ENCODE measurements at regions not wholly inside any gene's neighbourhood (a gene's known extent, or its start where the extent isn't known, plus 50 kb on each side); places are given as distances from the start of the nearest gene placed in this dataset.

- no peak for TF ChIP-seq CTCF (IDR thresholded peaks at IDR 0.05)
- TF ChIP-seq POLR2A (IDR thresholded peaks at IDR 0.05), result no peak
Observed at GRCh38 chr6:135780326-135780725, 71.2 kb upstream of the PDE7B start.

Data from right lobe of liver (tissue), 4 donors.